HG03280 (cell line): ENCODE measurements at regions not wholly inside any gene's neighbourhood (a gene's known extent, or its start where the extent isn't known, plus 50 kb on each side); places are given as distances from the start of the nearest gene placed in this dataset.

Experiments
- ATAC-seq: cut with Tn5 transposase; IDR thresholded peaks from one replicate; pipeline ENCODE4 v1.9.1; 2021; ENCODE audit warnings: mild to moderate bottlenecking, moderate library complexity; ENCODE audit not compliant: unreplicated experiment

GRCh38 chr2:237150186-237150585 is 64.5 kb downstream of the COPS8 start:
- no peak for ATAC-seq

GRCh38 chr2:237150831-237151375 is 65.2 kb downstream of the COPS8 start:
- ATAC-seq, result no peak

DNA sequence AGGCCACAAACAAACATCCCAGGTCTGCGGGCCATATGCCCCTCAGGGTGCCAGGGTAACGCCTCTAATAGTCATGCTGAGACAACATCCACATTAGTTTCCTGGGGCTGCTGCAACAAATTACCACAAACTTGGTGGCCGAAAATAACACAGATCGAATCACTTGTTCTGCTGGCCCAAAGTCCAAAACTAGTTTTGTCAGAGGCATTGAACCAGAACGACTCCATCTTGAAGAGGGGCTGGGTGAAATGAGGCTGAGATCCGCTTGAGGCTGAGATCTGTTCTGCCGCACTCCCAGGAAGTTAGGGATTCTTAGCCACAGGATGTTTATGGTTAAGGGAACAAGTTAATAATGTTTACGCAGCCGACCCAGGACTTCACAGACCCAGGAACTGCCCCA is 66.7 kb downstream of the COPS8 start:
- ATAC-seq, result no peak

- ATAC-seq, result no peak
Measured at GRCh38 chr2:237153181-237153580, 67.5 kb downstream of the COPS8 start.

DNA sequence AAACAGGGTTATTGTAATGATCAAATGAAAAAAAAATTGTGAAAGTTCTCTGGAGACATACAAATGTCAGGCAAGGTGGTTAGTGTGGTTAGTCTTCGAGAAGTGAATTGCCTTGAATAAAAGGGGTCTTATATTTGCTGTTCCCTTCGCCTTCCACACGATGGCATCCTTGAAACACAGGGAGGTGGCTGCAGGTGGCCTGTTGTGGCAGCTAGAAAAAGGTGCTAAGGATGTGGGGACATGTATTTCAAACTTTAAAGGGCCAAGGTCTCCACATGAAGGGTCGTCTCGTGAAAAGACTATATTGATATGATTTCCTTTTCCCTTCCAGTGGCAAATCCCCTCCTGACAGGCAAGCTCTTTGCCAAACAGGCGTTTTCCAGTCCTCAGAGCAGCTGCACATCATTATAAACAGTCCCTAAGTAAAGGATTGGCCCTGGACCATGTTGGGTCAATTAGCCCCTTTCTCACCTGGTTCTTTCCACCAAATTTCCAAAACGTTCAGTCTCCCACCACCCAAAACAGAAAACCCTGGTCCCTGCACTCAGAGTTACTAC is 68.5 kb downstream of the COPS8 start:
- no peak for ATAC-seq

GRCh38 chr2:237154884-237155851 is 69.5 kb downstream of the COPS8 start:
- ATAC-seq, result no peak

DNA sequence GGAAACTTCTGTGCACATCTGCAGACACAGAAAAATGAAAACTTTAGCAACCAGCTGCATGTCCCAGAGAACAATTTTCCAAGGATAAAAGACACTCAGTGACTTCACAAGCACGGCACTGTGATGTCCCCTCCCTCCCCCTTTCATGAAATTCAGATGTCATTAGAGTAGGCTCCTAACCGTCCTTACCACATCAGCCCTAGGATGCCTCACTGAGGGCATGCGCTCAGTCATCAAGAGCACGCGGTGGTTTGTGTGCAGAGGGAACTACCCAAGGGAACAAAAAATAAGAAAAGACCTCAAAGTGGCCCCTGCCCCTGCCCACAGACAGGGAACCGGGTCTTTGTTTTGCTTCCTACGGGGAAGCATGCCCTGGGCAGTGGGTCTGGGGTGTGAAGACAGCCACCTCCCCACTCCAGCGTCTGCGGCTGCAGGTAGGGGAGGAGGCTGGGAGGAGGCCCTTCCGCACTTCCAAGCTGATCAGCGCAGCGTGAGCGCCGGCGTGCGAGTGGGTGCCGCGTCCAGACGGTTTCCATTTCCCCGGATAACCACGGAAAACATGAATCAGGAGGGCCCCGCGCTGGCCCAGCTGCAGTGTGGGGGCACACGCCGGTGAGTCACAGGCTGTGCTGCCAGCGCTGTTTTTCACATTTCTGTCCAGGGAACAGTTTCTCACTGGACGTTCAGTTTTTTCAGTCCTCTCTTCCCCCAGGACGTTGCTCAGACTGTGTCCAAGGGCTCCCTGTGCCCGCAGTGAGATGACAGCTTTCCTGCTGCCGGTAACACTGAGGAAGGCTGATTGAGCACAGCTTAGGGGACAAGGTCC is 70.6 kb downstream of the COPS8 start:
- no peak for ATAC-seq

DNA sequence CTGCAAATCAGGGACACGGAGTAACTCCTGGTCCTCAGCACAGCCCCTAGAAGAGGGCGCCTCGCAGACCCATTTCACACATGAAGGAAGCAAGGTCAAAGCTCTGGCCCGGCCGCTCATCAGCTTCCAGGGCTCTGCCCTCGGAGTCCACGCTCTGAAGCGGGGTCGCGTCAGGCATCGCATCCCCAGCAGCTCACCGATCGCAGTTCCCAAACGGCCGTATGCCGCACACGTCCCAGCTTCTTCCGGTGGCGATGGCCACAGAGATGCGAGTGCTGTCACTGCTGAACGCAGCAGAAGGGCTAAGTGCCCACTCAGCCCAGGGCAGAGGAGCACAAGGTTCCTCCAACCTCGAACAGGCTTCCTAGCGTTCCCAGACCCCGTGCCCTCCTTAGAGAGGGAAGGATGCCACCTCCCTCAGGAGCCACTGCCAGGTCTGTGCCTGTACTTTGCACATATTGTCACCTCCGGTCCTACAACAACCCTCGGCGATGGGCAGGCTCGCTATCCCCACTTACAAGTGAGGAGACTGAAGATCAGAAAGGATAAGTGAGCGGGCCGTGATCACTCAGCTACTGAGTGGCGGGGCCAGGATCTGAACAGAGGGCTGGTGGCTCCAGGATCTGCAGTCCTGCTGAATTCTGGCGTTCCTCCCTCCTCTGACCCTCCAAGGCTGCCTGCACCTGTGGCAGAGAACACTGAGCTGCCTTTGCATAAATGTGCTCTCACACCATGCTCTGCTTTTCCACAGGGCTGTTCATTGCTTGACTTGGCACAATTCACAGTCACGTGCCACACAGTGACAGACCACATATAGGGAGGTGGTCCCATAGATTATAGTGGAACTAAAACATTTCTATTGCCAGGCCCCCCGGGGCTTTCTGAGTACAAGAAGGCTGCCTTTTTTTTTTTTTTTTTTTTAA is 71.4 kb downstream of the COPS8 start:
- no peak for ATAC-seq

DNA sequence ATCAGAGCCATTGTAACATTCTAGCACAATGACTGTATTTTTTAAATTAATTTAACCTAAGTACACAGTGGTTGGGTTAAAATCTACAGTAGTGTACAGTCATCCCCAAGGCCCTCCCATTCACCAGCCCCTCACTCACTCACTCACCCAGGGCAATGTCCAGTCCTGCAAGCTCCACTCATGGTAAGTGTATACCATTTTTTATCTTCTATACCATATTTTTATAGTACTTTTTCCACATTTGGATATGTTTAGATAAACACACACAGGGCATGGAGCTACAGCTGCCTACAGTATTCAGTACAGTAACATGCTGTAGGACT is 72.1 kb downstream of the COPS8 start:
- ATAC-seq, result no peak

DNA sequence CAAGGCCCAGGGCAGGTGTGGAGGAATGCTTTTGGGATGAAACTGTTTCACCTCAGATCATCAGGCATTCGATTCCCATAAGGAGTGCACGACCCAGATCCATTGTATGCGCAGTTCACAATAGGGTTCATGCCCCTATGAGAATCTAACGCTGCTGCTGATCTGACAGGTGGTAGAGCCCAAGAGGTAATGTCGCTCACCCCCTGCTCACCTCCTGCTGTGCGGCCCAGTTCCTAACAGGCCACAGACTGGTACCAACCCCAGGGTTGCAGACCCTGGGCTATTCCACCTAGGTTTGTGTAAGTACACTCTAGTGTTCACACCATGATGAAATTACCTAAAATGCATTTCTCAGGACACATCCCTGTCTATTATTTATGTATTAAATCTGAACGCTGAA is 72.5 kb downstream of the COPS8 start:
- no peak for ATAC-seq

GRCh38 chr2:237159006-237159911 is 73.6 kb downstream of the COPS8 start:
- no peak for ATAC-seq

DNA sequence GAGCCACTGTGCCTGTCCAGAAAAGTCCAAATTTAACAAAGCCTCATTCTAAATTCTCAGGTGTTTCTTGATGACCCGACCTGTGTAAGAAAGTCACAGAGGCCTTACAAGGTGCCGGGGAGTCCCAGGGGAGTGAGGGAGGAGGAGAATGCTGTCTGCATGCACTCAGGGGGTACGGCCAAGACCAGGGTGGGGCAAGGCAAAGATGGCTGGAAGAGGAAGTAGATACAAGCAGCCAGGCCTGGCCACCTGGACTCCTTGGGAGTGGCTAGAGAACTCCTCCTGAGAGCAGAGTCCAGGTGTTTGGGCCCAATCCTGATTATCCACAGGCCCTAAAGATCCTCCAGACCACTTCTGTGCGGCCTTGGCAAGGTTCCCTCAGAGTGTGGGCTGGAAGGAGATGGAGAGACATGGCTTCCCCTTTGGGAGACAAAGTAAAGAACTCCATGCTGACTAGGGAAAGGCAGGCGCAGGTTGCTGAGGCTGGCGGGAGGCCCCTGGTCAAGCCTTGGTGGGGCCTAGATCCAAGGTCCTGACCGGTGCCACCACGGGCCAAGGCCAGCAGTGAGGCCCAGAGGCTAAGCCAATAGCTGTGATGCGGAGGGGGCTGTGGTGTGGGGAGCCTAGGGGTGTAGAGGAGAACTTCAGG is 74.7 kb downstream of the COPS8 start:
- no peak for ATAC-seq

DNA sequence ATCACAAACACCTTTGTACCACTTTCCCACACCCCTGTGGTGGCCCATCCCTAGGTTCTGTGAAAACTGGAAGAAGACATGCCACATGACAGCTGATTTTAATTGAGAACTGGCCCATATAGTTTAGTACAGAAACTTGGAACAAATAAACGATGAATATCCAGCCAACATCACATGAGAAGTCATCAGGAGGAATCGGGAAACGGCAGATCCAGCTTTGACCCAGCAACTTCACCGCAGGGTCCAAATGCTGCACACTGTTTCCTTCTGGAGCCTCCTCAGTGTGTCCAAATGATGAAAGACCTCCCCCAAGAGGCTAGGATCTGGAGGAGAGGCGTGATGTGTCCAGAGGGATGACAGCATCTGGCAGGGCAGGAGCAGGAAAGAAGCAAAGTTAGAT is 75.5 kb downstream of the COPS8 start:
- no peak for ATAC-seq

DNA sequence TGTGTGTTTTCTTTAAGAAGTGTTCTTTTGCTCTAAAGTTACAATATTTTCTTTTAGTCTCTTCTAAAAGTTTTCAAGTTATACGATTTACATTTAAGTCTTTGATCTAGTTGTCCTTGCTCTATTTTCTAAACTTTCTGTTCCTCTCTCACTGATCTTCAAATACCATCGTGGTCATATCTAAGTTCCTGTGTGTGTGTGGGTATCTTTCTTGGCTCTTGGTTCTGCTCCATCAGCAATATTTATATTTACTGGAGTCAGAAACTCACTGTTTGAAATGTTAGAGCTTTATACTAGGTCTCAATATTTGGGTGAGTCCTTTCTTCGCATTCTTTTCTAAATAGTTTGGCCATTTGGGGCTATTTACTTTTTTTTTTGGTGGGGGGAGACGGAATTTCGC is 77.3 kb downstream of the COPS8 start:
- no peak for ATAC-seq

- no peak for ATAC-seq
Measured at GRCh38 chr2:237164474-237165042, 78.9 kb downstream of the COPS8 start.

GRCh38 chr2:237165405-237166276 is 80.0 kb downstream of the COPS8 start:
- ATAC-seq, result no peak

- ATAC-seq, result no peak
Measured at GRCh38 chr2:237167038-237167437, 81.3 kb downstream of the COPS8 start.

- ATAC-seq, result no peak
Measured at GRCh38 chr2:237167934-237168333, 82.2 kb downstream of the COPS8 start.
